Central memory CD8-positive, alpha-beta T cell (primary cell): ENCODE measurements at regions not wholly inside any gene's neighbourhood (a gene's known extent, or its start where the extent isn't known, plus 50 kb on each side); places are given as distances from the start of the nearest gene placed in this dataset.

Source experiments
- ATAC-seq: fragments of 150-1000 bp; cut with Tn5 transposase; replicated peaks from 2 replicates; pipeline ENCODE4 v1.10.0; 2022; ENCODE audit warnings: mild to moderate bottlenecking, moderate FRiP score, moderate number of reproducible peaks; ENCODE audit not compliant: poor library complexity, severe bottlenecking; ENCODE audit errors: extremely low read depth
- DNase-seq, 2 donors: peaks; one replicate each; pipeline ENCODE4 v3.0.0; 2021; ENCODE audit warnings: low spot score in 2 of 2
- H3K27ac Mint-ChIP-seq: one replicate; pipeline ENCODE4 v1.8.0; 2022; ENCODE audit warnings: low read depth, mild to moderate bottlenecking, moderate library complexity, mixed read lengths
- H3K27me3 Mint-ChIP-seq: one replicate; pipeline ENCODE4 v1.8.0; 2022; ENCODE audit warnings: mixed read lengths
- H3K36me3 Mint-ChIP-seq: one replicate; pipeline ENCODE4 v1.8.0; 2022; ENCODE audit warnings: mild to moderate bottlenecking, moderate library complexity, mixed read lengths; ENCODE audit not compliant: insufficient read depth
- H3K4me1 Mint-ChIP-seq: one replicate; pipeline ENCODE4 v1.8.0; 2022; ENCODE audit warnings: mixed read lengths
- H3K4me3 Mint-ChIP-seq: one replicate; pipeline ENCODE4 v1.8.0; 2022; ENCODE audit warnings: mild to moderate bottlenecking, moderate library complexity, mixed read lengths
- H3K9me3 Mint-ChIP-seq: one replicate; pipeline ENCODE4 v1.8.0; 2022; ENCODE audit warnings: mixed read lengths

DNA sequence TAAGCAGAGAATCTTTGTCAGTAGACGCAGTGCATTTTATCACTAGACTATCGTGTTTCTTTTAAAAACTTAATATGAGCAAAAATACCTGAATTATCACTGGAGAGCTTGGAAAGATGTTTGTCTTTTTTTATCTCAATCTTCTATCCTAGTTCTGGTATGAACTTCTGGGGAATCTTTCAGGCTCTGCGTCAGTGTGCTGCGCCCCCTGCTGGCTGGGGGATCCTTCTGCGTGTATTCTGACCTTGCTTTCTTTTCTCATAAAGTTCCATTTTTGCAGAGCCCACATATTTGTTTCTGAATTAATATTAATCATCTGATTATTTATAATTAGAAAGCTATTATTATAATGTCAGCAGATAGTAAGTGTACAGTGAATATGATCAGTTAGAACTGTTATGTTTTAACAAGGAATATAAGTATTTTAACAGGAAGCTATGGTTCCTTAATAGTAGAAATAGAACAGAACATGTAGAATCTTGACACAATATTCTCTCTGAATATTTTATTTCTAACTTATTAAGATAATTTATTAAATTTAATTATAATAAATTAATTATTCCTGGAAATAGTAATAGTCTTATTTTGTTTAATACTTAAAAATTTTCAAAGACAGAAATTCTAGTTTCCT, 945.0 kb upstream of the CRIM1 start:
- Mint-ChIP-seq H3K36me3 (peaks cover 3% of the 10 kb centered on the region), H3K9me3 (no peaks in the 10 kb centered on the region), H3K4me3 (no peak overlapping the region), H3K4me1 (no peaks in the 10 kb centered on the region), H3K27me3 (no peaks in the 10 kb centered on the region), H3K27ac (no peak overlapping the region)
- DNase-seq (no peak), ATAC-seq (no peak)

DNA sequence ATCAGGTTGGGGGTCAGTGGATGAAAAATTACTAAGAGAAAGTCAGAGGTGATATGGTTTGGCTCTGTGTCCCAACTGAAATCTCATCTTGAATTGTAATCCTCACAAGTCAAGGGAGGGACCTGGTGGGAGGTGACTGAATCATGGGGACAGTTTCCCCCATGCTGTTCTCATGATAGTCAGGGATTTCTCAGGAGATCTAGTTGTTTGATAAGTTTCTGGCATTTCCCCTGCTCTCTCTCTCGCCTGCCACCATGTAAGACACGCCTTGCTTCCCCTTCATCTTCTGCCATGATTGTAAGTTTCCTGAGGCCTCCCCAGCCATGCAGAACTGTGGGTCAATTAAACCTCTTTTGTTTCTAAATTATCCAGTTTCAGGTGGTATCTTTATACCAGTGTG, 945.8 kb upstream of the CRIM1 start:
- DNase-seq (no peak), ATAC-seq (no peak)
- Mint-ChIP-seq H3K27ac (no peak overlapping the region), H3K27me3 (no peaks in the 10 kb centered on the region), H3K4me3 (no peak overlapping the region), H3K4me1 (no peaks in the 10 kb centered on the region), H3K36me3 (peaks cover 3% of the 10 kb centered on the region), H3K9me3 (no peaks in the 10 kb centered on the region)

DNA sequence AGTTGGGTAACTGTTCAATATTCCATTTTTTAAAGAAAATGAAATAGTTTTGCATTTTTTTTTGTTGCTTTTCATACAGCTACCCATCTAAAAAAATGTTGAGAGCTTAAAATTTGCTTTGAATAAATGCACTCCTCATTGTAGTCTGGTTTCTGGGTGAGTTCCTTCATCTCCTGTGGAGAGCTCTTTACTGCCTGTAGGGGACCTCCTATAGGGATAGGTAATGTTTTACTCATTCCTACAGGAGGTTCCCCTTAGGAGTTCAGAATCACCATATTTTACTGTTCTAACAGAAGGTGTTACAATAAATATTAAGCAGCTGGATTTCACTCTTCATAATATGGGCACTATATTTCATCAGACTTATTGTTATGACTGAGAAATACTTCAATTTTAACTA, 947.3 kb upstream of the CRIM1 start:
- ATAC-seq (no peak), DNase-seq (no peak)
- Mint-ChIP-seq H3K4me1 (no peaks in the 10 kb centered on the region), H3K27ac (no peak overlapping the region), H3K27me3 (no peaks in the 10 kb centered on the region), H3K4me3 (no peak overlapping the region), H3K36me3 (peaks cover 3% of the 10 kb centered on the region), H3K9me3 (no peaks in the 10 kb centered on the region)

- DNase-seq (no peak), ATAC-seq (no peak)
- Mint-ChIP-seq H3K27me3 (no peaks in the 10 kb centered on the region), H3K4me1 (no peaks in the 10 kb centered on the region), H3K27ac (no peak overlapping the region), H3K36me3 (no peaks in the 10 kb centered on the region), H3K9me3 (peaks cover 5% of the 10 kb centered on the region), H3K4me3 (no peak overlapping the region)
These were observed 963.7 kb upstream of the CRIM1 start for GRCh38 chr2:35391736-35392442.

- Mint-ChIP-seq H3K27ac (no peak overlapping the region), H3K4me3 (no peak overlapping the region), H3K27me3 (no peaks in the 10 kb centered on the region), H3K36me3 (no peaks in the 10 kb centered on the region), H3K4me1 (no peaks in the 10 kb centered on the region), H3K9me3 (no peaks in the 10 kb centered on the region)
- no peak for DNase-seq
- ATAC-seq, result no peak
These were observed 976.8 kb upstream of the CRIM1 start for GRCh38 chr2:35378791-35379190.

- Mint-ChIP-seq H3K27me3 (no peaks in the 10 kb centered on the region), H3K27ac (no peak overlapping the region), H3K9me3 (no peaks in the 10 kb centered on the region), H3K36me3 (no peaks in the 10 kb centered on the region), H3K4me1 (no peaks in the 10 kb centered on the region), H3K4me3 (no peak overlapping the region)
- no peak for DNase-seq
- no peak for ATAC-seq
These were observed 980.7 kb upstream of the CRIM1 start for GRCh38 chr2:35374845-35375244.

GRCh38 chr2:35365859-35366258, 989.7 kb upstream of the CRIM1 start:
- no peaks in the 10 kb centered on the region for H3K4me1 Mint-ChIP-seq
- no peaks in the 10 kb centered on the region for H3K36me3 Mint-ChIP-seq
- no peaks in the 10 kb centered on the region for H3K27me3 Mint-ChIP-seq
- ATAC-seq (no peak), DNase-seq (no peak)
- peaks cover 5% of the 10 kb centered on the region for H3K9me3 Mint-ChIP-seq
- no peak overlapping the region for H3K27ac Mint-ChIP-seq
- no peak overlapping the region for H3K4me3 Mint-ChIP-seq

DNA sequence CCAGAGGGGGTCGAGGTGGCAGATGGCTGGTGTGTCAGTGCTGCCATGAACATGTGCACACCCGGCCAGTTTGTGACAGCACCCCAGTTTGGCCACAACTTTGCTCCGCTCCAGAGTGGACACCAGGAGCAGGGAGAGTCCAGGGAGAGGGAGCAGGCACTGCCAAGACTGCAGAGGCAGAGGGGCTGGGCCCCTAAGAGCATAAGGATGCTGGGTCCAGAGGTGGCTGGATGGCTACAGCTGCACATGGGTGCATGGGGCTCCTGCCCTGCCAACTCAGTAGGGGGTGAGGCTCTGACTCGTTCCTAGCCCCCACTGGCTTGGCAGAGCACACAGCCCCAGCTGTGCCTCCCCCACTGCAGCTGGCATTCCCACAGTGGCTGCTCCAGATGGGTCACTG, 999.2 kb upstream of the CRIM1 start:
- H3K9me3 Mint-ChIP-seq, result peaks cover 8% of the 10 kb centered on the region
- no peaks in the 10 kb centered on the region for H3K27me3 Mint-ChIP-seq
- no peak for ATAC-seq
- H3K4me3 Mint-ChIP-seq, result no peak overlapping the region
- H3K27ac Mint-ChIP-seq, result no peak overlapping the region
- DNase-seq, result no peak
- H3K36me3 Mint-ChIP-seq, result no peaks in the 10 kb centered on the region
- H3K4me1 Mint-ChIP-seq, result no peaks in the 10 kb centered on the region

DNA sequence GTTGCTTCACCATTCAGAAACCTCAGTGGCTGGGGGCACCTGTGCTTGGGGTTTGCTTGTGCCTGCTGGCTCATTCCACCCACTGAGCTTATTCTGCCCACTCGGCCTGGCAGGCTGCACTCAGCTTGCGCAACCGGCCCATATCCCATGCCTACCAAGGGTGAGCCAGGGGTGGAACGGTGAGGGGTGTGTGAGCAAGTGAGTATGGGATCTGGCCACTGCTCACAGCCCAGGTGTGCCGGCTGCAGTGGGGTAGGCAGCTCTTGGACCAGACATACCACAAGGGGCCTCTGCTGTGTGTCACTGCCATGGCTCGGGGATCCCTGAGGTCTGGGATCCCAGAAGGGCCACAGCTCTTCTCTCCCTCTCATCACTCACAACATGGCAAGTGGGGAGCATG, 1000.5 kb upstream of the CRIM1 start:
- Mint-ChIP-seq H3K27ac (no peak overlapping the region), H3K4me1 (no peaks in the 10 kb centered on the region), H3K9me3 (peaks cover 4% of the 10 kb centered on the region), H3K4me3 (no peak overlapping the region), H3K27me3 (no peaks in the 10 kb centered on the region), H3K36me3 (no peaks in the 10 kb centered on the region)
- ATAC-seq, result no peak
- no peak for DNase-seq

DNA sequence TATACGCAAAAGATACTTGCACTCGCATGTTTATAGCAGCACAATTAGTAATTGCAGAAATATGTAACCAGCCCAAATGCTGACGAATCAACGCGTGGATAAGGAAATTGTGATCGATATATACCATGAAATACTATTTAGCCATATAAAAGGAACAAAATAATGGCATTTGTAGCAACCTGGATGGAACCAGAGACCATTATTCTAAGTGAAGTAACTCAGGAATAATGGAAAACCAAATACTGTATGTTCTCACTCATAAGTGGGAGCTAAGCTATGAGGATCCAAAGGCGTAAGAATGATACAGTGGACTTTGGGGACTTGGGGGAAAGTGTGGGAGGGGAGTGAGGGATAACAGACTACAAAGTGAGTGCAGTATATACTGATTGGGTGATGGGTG, 1008.0 kb upstream of the CRIM1 start:
- Mint-ChIP-seq H3K27ac (no peak overlapping the region), H3K4me3 (no peak overlapping the region), H3K4me1 (no peaks in the 10 kb centered on the region), H3K36me3 (no peaks in the 10 kb centered on the region), H3K9me3 (no peaks in the 10 kb centered on the region), H3K27me3 (no peaks in the 10 kb centered on the region)
- DNase-seq, result no peak
- no peak for ATAC-seq

DNA sequence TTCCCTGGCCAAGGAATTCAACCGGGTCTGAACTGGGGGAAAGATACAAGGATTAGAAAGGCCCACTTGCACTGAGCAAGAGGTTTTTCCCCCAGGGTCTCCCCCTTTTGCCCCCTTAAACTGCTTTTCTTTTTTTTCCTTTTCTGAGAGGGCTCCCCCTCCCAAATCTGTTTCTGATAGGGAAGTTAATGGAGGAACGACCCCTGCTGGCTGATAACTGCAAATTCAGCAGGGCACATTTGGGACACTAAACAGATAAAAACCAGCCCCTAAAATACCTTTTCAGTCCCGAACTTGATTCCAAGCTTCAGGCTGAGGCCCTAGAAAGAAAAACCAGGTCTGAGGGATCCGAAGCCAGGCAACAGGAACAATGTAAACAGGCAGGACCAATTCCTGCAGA, 1012.4 kb upstream of the CRIM1 start:
- H3K27ac Mint-ChIP-seq, result no peak overlapping the region
- ATAC-seq, result no peak
- H3K4me1 Mint-ChIP-seq, result no peaks in the 10 kb centered on the region
- no peak for DNase-seq
- H3K9me3 Mint-ChIP-seq, result peaks cover 6% of the 10 kb centered on the region
- H3K27me3 Mint-ChIP-seq, result no peaks in the 10 kb centered on the region
- peaks cover 2% of the 10 kb centered on the region for H3K36me3 Mint-ChIP-seq
- H3K4me3 Mint-ChIP-seq, result no peak overlapping the region

DNA sequence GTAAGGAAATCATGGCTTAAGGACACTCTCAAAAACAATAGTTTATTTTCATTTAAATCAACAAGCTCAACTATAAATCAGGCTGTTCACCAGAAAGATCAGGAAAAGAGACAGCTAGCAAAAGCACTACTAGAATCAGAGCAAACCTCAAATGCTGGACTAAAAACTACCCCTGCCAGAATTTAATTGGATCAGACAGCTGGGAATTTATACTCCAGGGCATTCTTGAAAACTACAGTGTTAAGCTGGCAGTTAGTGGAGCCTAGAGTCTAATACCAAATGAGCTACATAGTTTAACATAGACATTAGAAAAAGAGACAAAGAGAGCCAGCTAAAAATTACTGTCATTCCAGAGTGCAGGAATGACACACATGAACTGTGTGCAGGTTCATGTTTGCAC, 1016.4 kb upstream of the CRIM1 start:
- Mint-ChIP-seq H3K36me3 (peaks cover 2% of the 10 kb centered on the region), H3K9me3 (peaks cover 11% of the 10 kb centered on the region), H3K27me3 (no peaks in the 10 kb centered on the region), H3K4me3 (no peak overlapping the region), H3K4me1 (no peaks in the 10 kb centered on the region), H3K27ac (no peak overlapping the region)
- no peak for ATAC-seq
- no peak for DNase-seq

DNA sequence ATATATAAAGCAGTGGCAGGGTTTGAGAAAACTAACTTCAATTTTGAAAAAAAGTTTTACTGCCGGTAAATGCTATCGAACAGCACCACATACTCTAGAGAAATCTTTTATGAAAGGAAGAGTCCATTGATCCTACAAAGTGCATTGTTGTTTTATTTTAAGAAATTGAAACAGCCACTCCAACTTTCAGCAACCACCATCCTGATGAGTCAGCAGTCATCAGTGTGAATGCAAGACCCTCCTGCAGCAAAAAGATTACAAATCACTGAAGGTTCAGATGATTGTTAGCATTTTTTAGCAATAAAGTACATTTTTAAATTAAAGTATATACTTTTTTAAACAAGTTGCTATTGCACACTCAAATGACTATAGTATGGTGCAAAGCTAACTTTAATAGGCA, 1017.7 kb upstream of the CRIM1 start:
- ATAC-seq (no peak), DNase-seq (no peak)
- Mint-ChIP-seq H3K27me3 (no peaks in the 10 kb centered on the region), H3K36me3 (peaks cover 2% of the 10 kb centered on the region), H3K27ac (no peak overlapping the region), H3K4me1 (no peaks in the 10 kb centered on the region), H3K9me3 (peaks cover 11% of the 10 kb centered on the region), H3K4me3 (no peak overlapping the region)
